A549 (cell line): ENCODE measurements at regions not wholly inside any gene's neighbourhood (a gene's known extent, or its start where the extent isn't known, plus 50 kb on each side); places are given as distances from the start of the nearest gene placed in this dataset.

Experiments
- CTCF ChIP-seq: fragments of >200 bp; sonication (Bioruptor Twin); formaldehyde crosslinking; IDR thresholded peaks from 3 replicates; pipeline ENCODE4 v1.5.1; 2016
- E2F6 ChIP-seq: IDR thresholded peaks from 2 replicates; pipeline ENCODE4 v1.6.1; 2012; ENCODE audit warnings: low read depth, borderline replicate concordance
- EP300 ChIP-seq, 2 experiments: fragments of >200 bp; sonication (Bioruptor Twin); formaldehyde crosslinking; IDR thresholded peaks; 2 replicates in 1 of 2; 3 replicates in 1 of 2; pipeline ENCODE4 v1.6.1; 2016 to 2017
- FOSL2 ChIP-seq, 2 experiments: fragments of 450-650 bp in 1 of 2; fragments of >200 bp in 1 of 2; sonication (Bioruptor Twin) in 1 of 2; formaldehyde crosslinking; IDR thresholded peaks; 2 replicates each; pipeline versions ENCODE4 v1.5.0 to v1.6.1; 2016 to 2020; ENCODE audit warnings: mild to moderate bottlenecking in 1 of 2, moderate library complexity in 1 of 2
- HEYL ChIP-seq: fragments of 250-450 bp; sonication (Bioruptor Pico); IDR thresholded peaks from 2 replicates; pipeline ENCODE4 v1.8.0; 2021; ENCODE audit warnings: mild to moderate bottlenecking, moderate library complexity
- HMGXB4 ChIP-seq: fragments of 250-450 bp; sonication (Bioruptor Pico); IDR thresholded peaks from 2 replicates; pipeline ENCODE4 v1.5.0; 2021; ENCODE audit warnings: mild to moderate bottlenecking, moderate library complexity, borderline replicate concordance
- MAX ChIP-seq: IDR thresholded peaks from 2 replicates; pipeline ENCODE4 v1.6.1; 2012
- MAZ ChIP-seq: fragments of 150-350 bp; IDR thresholded peaks from 2 replicates; pipeline ENCODE4 v1.6.1; 2014; ENCODE audit warnings: antibody characterized with exemption, low read depth, low read length, borderline replicate concordance
- MYC ChIP-seq: IDR thresholded peaks from 2 replicates; pipeline ENCODE4 v1.6.1; 2012; ENCODE audit warnings: mild to moderate bottlenecking, inconsistent platforms, low read length, improper control_type of control experiment, borderline replicate concordance
- POLR2A ChIP-seq: IDR thresholded peaks from 2 replicates; pipeline ENCODE4 v1.6.1; 2012; ENCODE audit warnings: mild to moderate bottlenecking, low read length
- RAD21 ChIP-seq, 2 experiments: fragments of >200 bp in 1 of 2; sonication (Bioruptor Twin) in 1 of 2; formaldehyde crosslinking in 1 of 2; IDR thresholded peaks in 1 of 2; conservative IDR thresholded peaks in 1 of 2; 2 replicates in 1 of 2; 3 replicates in 1 of 2; pipeline ENCODE4 v1.6.1; 2012 to 2018; ENCODE audit warnings: inconsistent platforms in 1 of 2
- RNF2 ChIP-seq: fragments of 200-600 bp; sonication (generic); IDR thresholded peaks from 2 replicates; pipeline ENCODE4 v1.6.1; 2016; ENCODE audit warnings: low read depth, mild to moderate bottlenecking, antibody characterized with exemption, moderate library complexity, borderline replicate concordance
- TF ChIP-seq, protein P1 (sequence below): fragments of 200-600 bp; sonication (generic); IDR thresholded peaks from 2 replicates; pipeline ENCODE4 v1.6.1; 2016; ENCODE audit warnings: antibody characterized with exemption, mild to moderate bottlenecking, moderate library complexity

DNA sequence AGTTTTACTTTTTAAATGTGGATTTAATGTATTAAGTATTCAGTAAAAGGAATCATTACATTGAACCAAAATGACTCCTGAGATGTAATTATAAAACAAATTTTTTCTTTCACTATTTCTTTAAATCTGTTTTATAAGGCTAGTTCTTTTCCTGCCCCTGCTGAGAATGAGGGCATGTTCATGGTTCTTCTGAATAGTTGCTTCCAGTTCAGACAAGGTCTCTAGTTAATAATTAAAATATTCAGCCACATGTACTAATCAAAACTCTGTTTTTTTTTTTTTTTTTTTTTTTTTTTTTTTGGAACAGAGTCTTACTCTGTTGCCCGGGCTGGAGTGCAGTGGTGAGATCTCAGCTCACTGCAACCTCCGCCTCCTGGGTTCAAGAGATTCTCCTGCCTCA is 321.2 kb downstream of the DNAJB9 start:
- TF ChIP-seq HEYL (CRISPR knock-in tag) = no peak
- TF ChIP-seq MAZ = no peak
- TF ChIP-seq CTCF = no peak
- no peak for TF ChIP-seq POLR2A
- TF ChIP-seq, protein P1, sequence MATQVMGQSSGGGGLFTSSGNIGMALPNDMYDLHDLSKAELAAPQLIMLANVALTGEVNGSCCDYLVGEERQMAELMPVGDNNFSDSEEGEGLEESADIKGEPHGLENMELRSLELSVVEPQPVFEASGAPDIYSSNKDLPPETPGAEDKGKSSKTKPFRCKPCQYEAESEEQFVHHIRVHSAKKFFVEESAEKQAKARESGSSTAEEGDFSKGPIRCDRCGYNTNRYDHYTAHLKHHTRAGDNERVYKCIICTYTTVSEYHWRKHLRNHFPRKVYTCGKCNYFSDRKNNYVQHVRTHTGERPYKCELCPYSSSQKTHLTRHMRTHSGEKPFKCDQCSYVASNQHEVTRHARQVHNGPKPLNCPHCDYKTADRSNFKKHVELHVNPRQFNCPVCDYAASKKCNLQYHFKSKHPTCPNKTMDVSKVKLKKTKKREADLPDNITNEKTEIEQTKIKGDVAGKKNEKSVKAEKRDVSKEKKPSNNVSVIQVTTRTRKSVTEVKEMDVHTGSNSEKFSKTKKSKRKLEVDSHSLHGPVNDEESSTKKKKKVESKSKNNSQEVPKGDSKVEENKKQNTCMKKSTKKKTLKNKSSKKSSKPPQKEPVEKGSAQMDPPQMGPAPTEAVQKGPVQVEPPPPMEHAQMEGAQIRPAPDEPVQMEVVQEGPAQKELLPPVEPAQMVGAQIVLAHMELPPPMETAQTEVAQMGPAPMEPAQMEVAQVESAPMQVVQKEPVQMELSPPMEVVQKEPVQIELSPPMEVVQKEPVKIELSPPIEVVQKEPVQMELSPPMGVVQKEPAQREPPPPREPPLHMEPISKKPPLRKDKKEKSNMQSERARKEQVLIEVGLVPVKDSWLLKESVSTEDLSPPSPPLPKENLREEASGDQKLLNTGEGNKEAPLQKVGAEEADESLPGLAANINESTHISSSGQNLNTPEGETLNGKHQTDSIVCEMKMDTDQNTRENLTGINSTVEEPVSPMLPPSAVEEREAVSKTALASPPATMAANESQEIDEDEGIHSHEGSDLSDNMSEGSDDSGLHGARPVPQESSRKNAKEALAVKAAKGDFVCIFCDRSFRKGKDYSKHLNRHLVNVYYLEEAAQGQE = no peak
- no peak for TF ChIP-seq HMGXB4 (CRISPR knock-in tag)
- no peak for TF ChIP-seq RNF2
- no peak for TF ChIP-seq RAD21 (conservative IDR thresholded peaks at IDR 0.05 in 1 of 2, IDR thresholded peaks at IDR 0.05 in 1 of 2)
- no peak for TF ChIP-seq EP300 (IDR thresholded peaks at IDR 0.05)
- no peak for TF ChIP-seq FOSL2 (IDR thresholded peaks at IDR 0.05)
- TF ChIP-seq FOSL2 (CRISPR knock-in tag; IDR thresholded peaks at IDR 0.05) = no peak
- no peak for TF ChIP-seq E2F6
- no peak for TF ChIP-seq MAX
- TF ChIP-seq MYC = no peak
